Effector memory CD4-positive, alpha-beta T cell (primary cell): ENCODE measurements at regions not wholly inside any gene's neighbourhood (a gene's known extent, or its start where the extent isn't known, plus 50 kb on each side); places are given as distances from the start of the nearest gene placed in this dataset.

ENCODE experiments used
- DNase-seq, 3 donors: peaks; one replicate each; pipeline ENCODE4 v3.0.0-alpha.2; 2020
- H3K27ac ChIP-seq: 2 replicates; pipeline ENCODE4 v1.7.0; 2013; ENCODE audit warnings: mild to moderate bottlenecking, low read length, moderate library complexity; ENCODE audit not compliant: insufficient read depth, poor library complexity, severe bottlenecking
- H3K27me3 ChIP-seq: replicated peaks from 2 replicates; pipeline ENCODE4 v1.7.0; 2013; ENCODE audit warnings: mild to moderate bottlenecking, low read length; ENCODE audit not compliant: insufficient read depth, control insufficient read depth, poor library complexity, severe bottlenecking
- H3K36me3 ChIP-seq: 2 replicates; pipeline ENCODE4 v1.7.0; 2013; ENCODE audit warnings: mild to moderate bottlenecking, low read length, moderate library complexity; ENCODE audit not compliant: control insufficient read depth, insufficient read depth
- H3K4me1 ChIP-seq: 2 replicates; pipeline ENCODE4 v1.7.0; 2013; ENCODE audit warnings: low read length, mild to moderate bottlenecking; ENCODE audit not compliant: control insufficient read depth, insufficient read depth, poor library complexity, severe bottlenecking
- H3K4me3 ChIP-seq: 2 replicates; pipeline ENCODE4 v1.7.0; 2013; ENCODE audit warnings: low read length, low read depth, mild to moderate bottlenecking; ENCODE audit not compliant: insufficient read depth, poor library complexity, severe bottlenecking
- H3K9me3 ChIP-seq: 2 replicates; pipeline ENCODE4 v1.7.0; 2013; ENCODE audit warnings: mild to moderate bottlenecking, low read length, moderate library complexity; ENCODE audit not compliant: control insufficient read depth

GRCh38 chr18:8513249-8513648 lies 96.0 kb upstream of the RAB12 start:
- H3K9me3 ChIP-seq, result no peaks in the 10 kb centered on the region
- no peaks in the 10 kb centered on the region for H3K27me3 ChIP-seq

GRCh38 chr18:8514409-8514808 lies 94.8 kb upstream of the RAB12 start:
- Histone ChIP-seq H3K27ac (no peak overlapping the region), H3K36me3 (no peaks in the 10 kb centered on the region), H3K4me3 (no peak overlapping the region), H3K27me3 (no peaks in the 10 kb centered on the region), H3K9me3 (no peaks in the 10 kb centered on the region), H3K4me1 (no peaks in the 10 kb centered on the region)
- DNase-seq, result no peak

More at GRCh38 chr18:8513249-8513648, 96.0 kb upstream of the RAB12 start:
- no peak for DNase-seq
- Histone ChIP-seq H3K36me3 (no peaks in the 10 kb centered on the region), H3K4me1 (no peaks in the 10 kb centered on the region), H3K4me3 (no peak overlapping the region), H3K27ac (no peak overlapping the region)

DNA sequence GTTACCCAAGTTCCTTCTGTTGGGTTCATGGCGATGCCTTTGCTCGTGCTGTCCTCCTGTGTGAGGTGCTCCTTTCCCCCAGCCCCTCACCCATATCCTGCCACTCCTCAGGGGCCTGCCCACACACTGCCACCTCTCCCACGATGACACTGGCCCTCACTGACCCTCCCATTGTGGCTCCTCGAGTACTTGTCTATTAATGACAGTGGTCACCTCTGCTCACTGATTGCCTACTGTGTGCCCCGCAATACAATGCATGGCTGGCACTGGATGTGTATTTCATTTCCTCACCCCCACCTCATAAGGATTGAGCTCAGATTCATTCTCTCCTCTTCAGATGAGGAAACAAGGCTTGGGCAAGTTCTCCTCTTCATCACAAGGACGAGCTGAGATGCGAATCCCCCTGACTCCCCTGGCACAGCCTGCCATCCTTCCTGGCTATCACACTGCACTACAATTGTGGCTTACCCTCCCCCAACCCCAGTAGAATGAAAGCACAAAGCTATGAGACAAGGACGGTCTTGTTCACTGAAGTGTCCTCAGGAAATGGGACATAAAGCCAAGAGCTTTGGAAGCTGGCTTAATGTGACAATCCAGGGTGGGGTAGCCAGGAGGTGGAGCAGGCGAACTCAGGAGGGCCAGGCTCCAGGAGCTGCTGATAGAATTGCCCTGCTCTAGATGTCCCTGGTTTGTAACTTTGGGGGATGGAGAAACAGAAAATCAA lies 93.9 kb upstream of the RAB12 start:
- no peaks in the 10 kb centered on the region for H3K27me3 ChIP-seq
- no peak overlapping the region for H3K4me3 ChIP-seq
- no peaks in the 10 kb centered on the region for H3K4me1 ChIP-seq
- H3K27ac ChIP-seq, result no peak overlapping the region
- no peak for DNase-seq
- H3K9me3 ChIP-seq, result no peaks in the 10 kb centered on the region
- H3K36me3 ChIP-seq, result no peaks in the 10 kb centered on the region

DNA sequence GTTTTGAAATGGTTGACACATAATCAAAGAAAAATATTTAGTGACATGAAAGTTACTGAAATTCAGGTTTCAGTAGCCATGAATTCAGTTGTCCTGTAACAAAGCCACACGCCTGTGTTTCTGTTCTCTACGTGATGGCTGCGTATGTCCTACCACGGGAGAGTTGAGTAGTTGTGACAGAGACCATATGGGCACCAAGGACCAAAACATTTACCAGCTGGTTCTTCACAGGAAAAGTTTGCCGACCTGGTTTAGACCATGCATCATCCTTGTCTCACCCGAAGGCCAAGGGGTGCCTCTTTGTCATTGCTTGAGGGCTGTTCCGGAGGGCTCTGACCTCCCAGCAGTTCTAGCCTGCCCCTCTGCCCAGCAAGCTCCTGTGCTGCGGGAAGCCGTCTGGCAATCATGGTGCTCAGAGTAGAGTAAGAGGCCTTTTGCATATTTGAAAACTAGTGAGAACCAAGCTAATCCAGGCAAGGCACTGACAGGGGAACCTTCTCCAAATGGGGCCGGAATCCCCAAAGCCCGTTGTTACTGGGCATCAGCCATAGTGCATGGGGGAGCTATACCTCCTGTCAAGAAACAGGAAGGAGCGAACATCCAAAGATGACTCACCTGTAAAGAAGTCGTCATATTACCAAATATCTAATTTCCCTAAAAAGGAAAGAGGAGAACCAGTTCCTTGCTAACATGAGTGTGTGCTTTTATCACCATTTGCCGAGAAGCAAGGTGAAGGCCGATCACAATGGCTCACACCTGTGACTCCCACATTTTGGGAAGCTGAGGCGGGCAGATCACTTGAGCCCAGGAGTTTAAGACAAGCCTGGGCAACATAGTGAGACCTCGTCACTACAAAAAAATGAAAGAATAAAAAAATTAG lies 92.6 kb upstream of the RAB12 start:
- H3K27ac ChIP-seq, result no peak overlapping the region
- no peak overlapping the region for H3K4me3 ChIP-seq
- H3K27me3 ChIP-seq, result no peaks in the 10 kb centered on the region
- no peaks in the 10 kb centered on the region for H3K4me1 ChIP-seq
- H3K9me3 ChIP-seq, result no peaks in the 10 kb centered on the region
- no peaks in the 10 kb centered on the region for H3K36me3 ChIP-seq
- no peak for DNase-seq

- no peak overlapping the region for H3K4me3 ChIP-seq
- no peaks in the 10 kb centered on the region for H3K4me1 ChIP-seq
- no peaks in the 10 kb centered on the region for H3K36me3 ChIP-seq
- no peak for DNase-seq
- no peaks in the 10 kb centered on the region for H3K9me3 ChIP-seq
- H3K27me3 ChIP-seq, result no peaks in the 10 kb centered on the region
- H3K27ac ChIP-seq, result no peak overlapping the region
These were observed 92.0 kb upstream of the RAB12 start for GRCh38 chr18:8517276-8517675.

DNA sequence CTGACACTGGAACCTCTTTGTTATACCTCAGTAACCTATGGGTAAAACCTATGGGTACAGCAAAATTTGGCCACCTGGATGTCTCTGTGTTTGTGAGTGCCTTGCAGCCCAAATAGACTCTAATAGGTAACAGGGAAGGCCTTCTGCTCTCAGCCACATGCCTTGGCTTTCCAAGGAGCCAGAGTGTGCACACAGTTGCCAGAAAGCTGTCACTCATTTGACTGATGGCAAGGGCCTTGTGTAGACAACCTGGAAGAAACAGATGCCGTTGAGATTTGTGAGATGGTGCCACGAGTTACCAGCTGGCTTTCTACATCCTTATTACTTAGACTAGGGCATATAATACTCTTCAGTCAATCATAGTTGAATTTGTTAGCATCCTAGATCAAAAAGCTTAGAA lies 90.1 kb upstream of the RAB12 start:
- no peak overlapping the region for H3K4me3 ChIP-seq
- no peak overlapping the region for H3K27ac ChIP-seq
- no peaks in the 10 kb centered on the region for H3K36me3 ChIP-seq
- no peaks in the 10 kb centered on the region for H3K9me3 ChIP-seq
- DNase-seq, result no peak
- H3K4me1 ChIP-seq, result no peaks in the 10 kb centered on the region
- no peaks in the 10 kb centered on the region for H3K27me3 ChIP-seq

GRCh38 chr18:8520266-8520665 lies 89.0 kb upstream of the RAB12 start:
- H3K9me3 ChIP-seq, result no peaks in the 10 kb centered on the region
- no peak for DNase-seq
- no peak overlapping the region for H3K4me3 ChIP-seq
- H3K27ac ChIP-seq, result no peak overlapping the region
- no peaks in the 10 kb centered on the region for H3K4me1 ChIP-seq
- no peaks in the 10 kb centered on the region for H3K27me3 ChIP-seq
- no peaks in the 10 kb centered on the region for H3K36me3 ChIP-seq

GRCh38 chr18:8522756-8523155 lies 86.5 kb upstream of the RAB12 start:
- H3K36me3 ChIP-seq, result no peaks in the 10 kb centered on the region
- no peak overlapping the region for H3K27ac ChIP-seq
- H3K9me3 ChIP-seq, result no peaks in the 10 kb centered on the region
- no peak overlapping the region for H3K4me3 ChIP-seq
- H3K4me1 ChIP-seq, result no peaks in the 10 kb centered on the region
- DNase-seq, result no peak
- H3K27me3 ChIP-seq, result no peaks in the 10 kb centered on the region

GRCh38 chr18:8525692-8526091 lies 83.5 kb upstream of the RAB12 start:
- no peaks in the 10 kb centered on the region for H3K27me3 ChIP-seq
- no peaks in the 10 kb centered on the region for H3K36me3 ChIP-seq
- H3K27ac ChIP-seq, result no peak overlapping the region
- no peak overlapping the region for H3K4me3 ChIP-seq
- peaks cover 5% of the 10 kb centered on the region for H3K9me3 ChIP-seq
- no peak for DNase-seq
- H3K4me1 ChIP-seq, result no peaks in the 10 kb centered on the region

GRCh38 chr18:8526332-8526731 lies 82.9 kb upstream of the RAB12 start:
- Histone ChIP-seq H3K27ac (no peak overlapping the region), H3K4me3 (no peak overlapping the region), H3K36me3 (no peaks in the 10 kb centered on the region), H3K4me1 (no peaks in the 10 kb centered on the region), H3K27me3 (no peaks in the 10 kb centered on the region), H3K9me3 (peaks cover 5% of the 10 kb centered on the region)
- DNase-seq, result no peak
